ENCODE measurements at regions not wholly inside any gene's neighbourhood (a gene's known extent, or its start where the extent isn't known, plus 50 kb on each side); places are given as distances from the start of the nearest gene placed in this dataset.

GRCh38 chr3:76735152-76735551 is 304.7 kb upstream of the ROBO2 start:
- in situ Hi-C loops (cut with MboI; ENCODE audit: low sequenced_read_pairs in 4 of 4) (no loop called here), intact Hi-C loops (cut with DNase I; ENCODE audit: low total_unique reads) (no loop called here)
- H3K9me3 ChIP-seq: no peaks in the 10 kb centered on the region
- H3K27me3 ChIP-seq: no peaks in the 10 kb centered on the region
- no peaks in the 10 kb centered on the region for H3K4me1 ChIP-seq
- H3K4me3 ChIP-seq: no peak overlapping the region
- no peaks in the 10 kb centered on the region for H3K36me3 ChIP-seq
- DNase-seq: no peak
- ATAC-seq: no peak
- TF ChIP-seq CTCF (IDR thresholded peaks at IDR 0.05 in 4 of 5, conservative IDR thresholded peaks at IDR 0.05 in 1 of 5) (no peak), POLR2A (IDR thresholded peaks at IDR 0.05) (no peak)
- no peak overlapping the region for H3K27ac ChIP-seq

GRCh38 chr3:76753599-76753998 is 286.3 kb upstream of the ROBO2 start:
- TF ChIP-seq POLR2A (IDR thresholded peaks at IDR 0.05) (no peak), CTCF (IDR thresholded peaks at IDR 0.05 in 4 of 5, conservative IDR thresholded peaks at IDR 0.05 in 1 of 5) (no peak)
- intact Hi-C loops (cut with DNase I; ENCODE audit: low total_unique reads) (no loop called here), in situ Hi-C loops (cut with MboI; ENCODE audit: low sequenced_read_pairs in 4 of 4) (no loop called here)
- no peaks in the 10 kb centered on the region for H3K36me3 ChIP-seq
- H3K27ac ChIP-seq: no peak overlapping the region
- H3K9me3 ChIP-seq: no peaks in the 10 kb centered on the region
- no peak overlapping the region for H3K4me3 ChIP-seq
- ATAC-seq (no peak), DNase-seq (no peak)
- no peaks in the 10 kb centered on the region for H3K4me1 ChIP-seq
- no peaks in the 10 kb centered on the region for H3K27me3 ChIP-seq

GRCh38 chr3:76754247-76754646 is 285.7 kb upstream of the ROBO2 start:
- Histone ChIP-seq H3K9me3 (no peaks in the 10 kb centered on the region), H3K36me3 (no peaks in the 10 kb centered on the region), H3K4me1 (no peaks in the 10 kb centered on the region), H3K27ac (no peak overlapping the region), H3K4me3 (no peak overlapping the region), H3K27me3 (no peaks in the 10 kb centered on the region)
- TF ChIP-seq CTCF (IDR thresholded peaks at IDR 0.05 in 4 of 5, conservative IDR thresholded peaks at IDR 0.05 in 1 of 5): no peak
- no peak for TF ChIP-seq POLR2A (IDR thresholded peaks at IDR 0.05)
- DNase-seq (no peak), ATAC-seq (no peak)
- intact Hi-C loops (cut with DNase I; ENCODE audit: low total_unique reads): no loop called here
- in situ Hi-C loops (cut with MboI; ENCODE audit: low sequenced_read_pairs in 4 of 4): no loop called here

- no peak for DNase-seq
- H3K4me1 ChIP-seq: no peaks in the 10 kb centered on the region
Measured at GRCh38 chr3:76756577-76756976, 283.3 kb upstream of the ROBO2 start.

GRCh38 chr3:76760336-76760735 is 279.6 kb upstream of the ROBO2 start:
- intact Hi-C loops (cut with DNase I; ENCODE audit: low total_unique reads): no loop called here
- no peak overlapping the region for H3K27ac ChIP-seq
- ATAC-seq (no peak), DNase-seq (no peak)
- no peak overlapping the region for H3K4me3 ChIP-seq
- H3K9me3 ChIP-seq: no peaks in the 10 kb centered on the region
- no peaks in the 10 kb centered on the region for H3K27me3 ChIP-seq
- H3K4me1 ChIP-seq: no peaks in the 10 kb centered on the region
- no peaks in the 10 kb centered on the region for H3K36me3 ChIP-seq
- in situ Hi-C loops (cut with MboI; ENCODE audit: low sequenced_read_pairs in 4 of 4): no loop called here
- no peak for TF ChIP-seq POLR2A (IDR thresholded peaks at IDR 0.05)
- no peak for TF ChIP-seq CTCF (IDR thresholded peaks at IDR 0.05 in 4 of 5, conservative IDR thresholded peaks at IDR 0.05 in 1 of 5)

More at GRCh38 chr3:76756577-76756976, 283.3 kb upstream of the ROBO2 start:
- H3K9me3 ChIP-seq: no peaks in the 10 kb centered on the region
- H3K27me3 ChIP-seq: no peaks in the 10 kb centered on the region
- no peak for TF ChIP-seq POLR2A (IDR thresholded peaks at IDR 0.05)
- no peak for ATAC-seq
- no peak overlapping the region for H3K27ac ChIP-seq
- intact Hi-C loops (cut with DNase I; ENCODE audit: low total_unique reads) (no loop called here), in situ Hi-C loops (cut with MboI; ENCODE audit: low sequenced_read_pairs in 4 of 4) (no loop called here)
- H3K36me3 ChIP-seq: no peaks in the 10 kb centered on the region
- no peak overlapping the region for H3K4me3 ChIP-seq
